WI38 (cell line): ENCODE measurements at regions not wholly inside any gene's neighbourhood (a gene's known extent, or its start where the extent isn't known, plus 50 kb on each side); places are given as distances from the start of the nearest gene placed in this dataset.

Experiments
- H3K4me3 ChIP-seq: 2 replicates; pipeline ENCODE4 v1.5.1; 2011; ENCODE audit warnings: low read depth, mild to moderate bottlenecking, control low read depth, low read length
- TF ChIP-seq, protein P1 (sequence below): IDR thresholded peaks from 2 replicates; pipeline ENCODE4 v1.5.1; 2012; ENCODE audit warnings: low read depth, mild to moderate bottlenecking, control low read depth, low read length

DNA sequence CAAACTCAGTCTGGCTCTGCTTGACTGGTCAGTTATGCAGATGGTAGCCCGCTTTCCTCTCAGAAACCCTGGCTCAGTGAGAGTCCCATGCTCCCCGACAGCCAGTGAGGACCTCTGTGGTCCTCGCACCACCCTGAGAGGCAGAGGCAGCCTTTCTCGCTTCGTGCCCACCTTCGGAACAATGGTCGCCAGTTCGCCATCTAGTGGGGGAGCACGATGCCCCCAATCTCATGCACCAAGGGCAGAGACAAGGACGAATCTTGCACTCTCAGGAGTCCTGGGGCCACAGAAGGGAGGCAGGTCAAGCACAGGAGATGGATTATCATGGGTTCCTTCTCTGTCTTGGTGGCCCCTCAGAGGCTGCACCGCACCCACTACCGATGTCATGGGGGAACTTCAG lies 75.2 kb downstream of the RHCG start:
- H3K4me3 ChIP-seq: no peak overlapping the region
- TF ChIP-seq, protein P1, sequence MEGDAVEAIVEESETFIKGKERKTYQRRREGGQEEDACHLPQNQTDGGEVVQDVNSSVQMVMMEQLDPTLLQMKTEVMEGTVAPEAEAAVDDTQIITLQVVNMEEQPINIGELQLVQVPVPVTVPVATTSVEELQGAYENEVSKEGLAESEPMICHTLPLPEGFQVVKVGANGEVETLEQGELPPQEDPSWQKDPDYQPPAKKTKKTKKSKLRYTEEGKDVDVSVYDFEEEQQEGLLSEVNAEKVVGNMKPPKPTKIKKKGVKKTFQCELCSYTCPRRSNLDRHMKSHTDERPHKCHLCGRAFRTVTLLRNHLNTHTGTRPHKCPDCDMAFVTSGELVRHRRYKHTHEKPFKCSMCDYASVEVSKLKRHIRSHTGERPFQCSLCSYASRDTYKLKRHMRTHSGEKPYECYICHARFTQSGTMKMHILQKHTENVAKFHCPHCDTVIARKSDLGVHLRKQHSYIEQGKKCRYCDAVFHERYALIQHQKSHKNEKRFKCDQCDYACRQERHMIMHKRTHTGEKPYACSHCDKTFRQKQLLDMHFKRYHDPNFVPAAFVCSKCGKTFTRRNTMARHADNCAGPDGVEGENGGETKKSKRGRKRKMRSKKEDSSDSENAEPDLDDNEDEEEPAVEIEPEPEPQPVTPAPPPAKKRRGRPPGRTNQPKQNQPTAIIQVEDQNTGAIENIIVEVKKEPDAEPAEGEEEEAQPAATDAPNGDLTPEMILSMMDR: no peak

DNA sequence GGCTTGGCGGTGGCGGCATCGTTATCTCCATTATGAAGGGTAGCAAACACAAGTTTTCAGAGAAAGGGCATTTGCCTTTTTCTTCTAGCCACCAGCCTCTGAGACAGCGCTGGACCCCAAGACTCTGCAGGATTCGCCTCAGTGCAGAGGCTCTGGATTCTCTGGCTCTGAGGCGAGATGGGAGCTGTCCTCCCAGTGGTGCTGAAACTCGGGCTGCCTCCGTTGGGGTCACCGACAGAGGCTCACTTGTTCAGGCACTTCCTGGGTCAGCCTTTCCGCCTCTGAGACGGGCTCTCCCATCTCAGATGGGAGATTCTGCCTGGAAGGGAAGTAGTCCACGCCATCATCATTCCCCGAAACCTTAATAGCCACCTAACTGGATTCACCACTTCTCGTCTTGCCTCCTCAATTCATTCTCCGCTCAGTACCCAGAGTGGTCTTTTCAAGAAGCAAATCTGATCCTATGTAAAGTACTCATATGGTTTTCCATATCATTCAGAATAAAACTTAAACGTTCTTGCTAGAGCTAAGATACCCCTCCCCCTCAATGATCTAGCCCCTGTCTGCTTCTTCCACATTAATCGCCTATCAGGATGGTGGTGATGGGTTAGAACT lies 76.9 kb downstream of the RHCG start:
- TF ChIP-seq, protein P1: no peak
- H3K4me3 ChIP-seq: no peak overlapping the region

DNA sequence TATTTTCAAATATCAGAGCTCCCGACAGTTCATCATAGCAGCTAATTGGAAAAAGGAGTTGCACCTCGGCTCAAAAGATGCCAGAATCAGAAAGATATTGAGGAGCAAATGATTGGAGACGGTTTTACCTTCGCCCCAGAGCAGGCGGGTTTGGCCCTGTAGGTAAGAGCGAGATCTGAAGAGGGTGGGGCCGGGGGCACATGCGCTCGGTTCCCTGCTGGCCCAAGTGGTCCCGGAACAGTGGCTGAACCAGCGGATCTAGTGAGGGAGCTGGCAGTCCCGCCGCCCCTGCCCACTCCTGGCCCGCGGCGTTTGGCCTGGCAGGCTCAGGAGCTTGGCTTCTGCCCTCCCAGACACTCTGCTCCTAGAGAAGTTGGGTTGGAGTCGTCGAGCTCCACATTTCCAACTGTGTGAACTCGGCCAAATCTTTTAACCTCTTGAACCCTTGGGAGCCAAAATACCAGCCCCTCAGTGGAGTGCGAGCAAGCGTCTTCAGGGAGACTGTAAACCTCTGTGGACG lies 79.1 kb downstream of the RHCG start:
- TF ChIP-seq, protein P1: no peak
- H3K4me3 ChIP-seq: no peak overlapping the region

DNA sequence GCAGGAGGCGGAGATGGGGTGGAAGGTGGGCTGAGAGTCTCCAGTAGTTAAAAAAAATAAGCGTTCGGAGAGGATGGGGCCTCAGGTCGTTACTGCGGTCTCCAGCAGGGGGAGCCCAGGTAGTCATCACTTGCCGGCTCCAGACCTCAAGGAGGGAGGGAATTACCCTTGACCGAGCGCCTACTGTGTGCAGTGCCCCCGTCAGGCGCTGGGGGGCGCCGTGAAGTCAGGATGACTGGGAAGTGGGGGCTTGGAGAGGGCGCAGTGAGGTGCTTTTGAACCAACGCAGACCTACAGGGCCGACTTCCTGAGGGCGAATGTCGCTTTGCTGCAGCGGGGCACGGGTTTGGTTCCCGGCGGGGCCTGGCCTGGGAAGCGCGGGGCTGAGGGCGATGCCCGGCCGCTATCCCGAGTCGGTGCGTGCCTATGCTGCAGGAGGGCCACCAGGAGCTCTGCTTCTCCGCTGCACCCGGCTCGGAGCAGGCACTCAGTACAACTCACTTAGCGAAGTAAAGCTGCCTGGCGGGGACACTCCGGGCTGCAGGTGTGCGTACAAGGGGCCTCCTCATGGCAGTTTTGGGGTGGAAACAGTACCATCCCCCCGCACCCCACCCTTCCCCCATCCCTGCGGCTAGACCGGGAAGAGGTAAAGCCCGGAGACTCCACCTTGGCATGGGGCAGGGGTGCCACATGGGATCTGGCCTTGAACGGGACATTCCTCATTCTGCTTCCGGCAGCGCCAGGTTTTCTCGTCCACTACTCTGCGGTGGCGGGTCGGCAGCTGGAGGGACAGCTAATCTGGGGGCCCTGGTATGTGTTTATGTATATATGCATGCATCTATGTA lies 79.8 kb downstream of the RHCG start:
- TF ChIP-seq, protein P1: peak; percentile 78
- H3K4me3 ChIP-seq: no peak overlapping the region

DNA sequence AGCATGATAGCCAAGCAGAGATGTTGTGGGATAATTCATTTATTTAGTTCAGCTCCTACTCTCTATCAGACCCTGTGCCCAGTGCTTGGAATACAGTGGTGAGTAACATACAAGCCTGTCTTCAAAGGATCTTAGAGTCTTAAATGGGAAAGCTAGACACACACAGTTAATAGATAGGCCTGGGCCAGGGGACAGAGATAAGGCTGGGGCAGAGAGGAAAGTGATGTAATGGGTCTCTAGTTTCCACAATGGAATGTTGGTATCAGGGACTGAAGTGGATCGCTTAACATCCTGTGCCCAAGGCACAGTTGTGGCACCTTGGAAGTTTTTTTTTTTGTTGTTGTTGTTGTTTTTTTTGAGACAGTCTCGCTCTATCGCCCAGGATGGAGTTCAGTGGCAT lies 79.9 kb upstream of the POLG start:
- TF ChIP-seq, protein P1: no peak

DNA sequence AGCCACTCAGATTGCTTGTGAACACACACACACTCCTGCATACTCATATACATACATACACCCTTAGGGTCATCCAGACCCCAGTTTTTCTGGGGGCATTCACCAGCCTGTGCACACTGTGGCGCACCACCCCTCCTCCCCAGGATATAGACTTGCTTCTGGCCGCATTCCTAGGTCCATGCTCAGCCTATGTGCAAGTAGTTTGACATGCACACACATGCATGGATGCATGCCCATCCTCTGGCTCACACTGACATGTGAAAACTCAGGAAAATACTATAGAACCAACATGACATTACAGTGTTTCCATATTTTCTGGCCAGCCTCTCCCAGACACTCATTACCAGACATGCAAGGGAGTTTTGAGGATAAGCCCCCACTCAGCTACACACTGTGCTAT lies 79.3 kb upstream of the POLG start:
- TF ChIP-seq, protein P1: no peak
- H3K4me3 ChIP-seq: no peak overlapping the region

More for the DNA sequence above, 79.9 kb upstream of the POLG start:
- H3K4me3 ChIP-seq: no peak overlapping the region

DNA sequence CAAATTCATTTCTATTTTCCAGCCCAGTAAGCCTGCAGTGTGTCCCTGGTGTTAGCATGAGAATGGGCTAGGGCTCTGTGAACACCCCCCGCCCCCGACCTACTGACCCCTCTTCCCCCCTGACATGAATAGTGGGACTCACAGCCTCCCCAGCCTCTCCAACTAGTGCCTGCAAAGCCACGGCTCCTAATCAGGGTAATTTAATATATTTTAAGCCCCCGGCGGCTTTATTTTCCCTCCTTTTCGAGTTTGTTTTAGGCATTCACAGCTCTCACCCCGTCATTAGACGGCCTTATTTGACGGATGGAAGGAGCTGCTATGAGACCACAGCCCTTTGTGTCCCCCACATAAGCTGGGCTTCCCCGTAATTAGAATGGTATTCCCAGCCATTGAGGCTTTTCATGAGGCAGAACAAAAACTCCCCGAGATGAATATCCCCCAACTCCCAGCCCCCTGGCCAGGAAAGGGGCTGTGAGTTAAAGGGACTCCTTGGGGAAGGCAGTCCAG lies 78.3 kb upstream of the POLG start:
- TF ChIP-seq, protein P1: no peak
- H3K4me3 ChIP-seq: no peak overlapping the region
